Activated CD4-positive, alpha-beta T cell treated with anti-CD3 and anti-CD28 coated beads, Interleukin-2, amount 50 U/mL, for 1 hour (primary cell): ENCODE measurements at regions not wholly inside any gene's neighbourhood (a gene's known extent, or its start where the extent isn't known, plus 50 kb on each side); places are given as distances from the start of the nearest gene placed in this dataset.
"Not testable (repeated sequence)": the region's sequence is repeated elsewhere in the genome, so short reads cannot be mapped to it uniquely, and the experiment has no call there.

ENCODE experiments used
- DNase-seq: peaks from one replicate; pipeline ENCODE4 v3.0.0-alpha.2; 2020

DNA sequence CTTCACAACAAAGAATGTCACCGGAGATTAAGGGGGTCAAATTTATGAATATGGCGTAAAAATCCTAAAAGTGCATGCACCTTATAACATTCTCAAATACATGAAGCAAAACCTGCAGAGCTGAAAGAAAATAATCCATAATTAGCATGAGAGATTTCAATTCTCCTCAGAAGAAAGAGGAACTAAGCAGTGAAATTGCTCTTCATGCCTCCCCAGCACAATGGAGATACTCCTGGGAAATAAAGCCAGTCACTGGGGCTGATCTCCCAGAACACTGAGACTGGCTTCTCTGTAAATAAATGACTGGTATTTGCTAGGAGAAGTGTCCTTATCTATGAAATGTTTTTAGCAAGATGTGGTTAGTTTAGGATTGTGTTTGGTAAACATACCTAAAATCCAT lies 68.1 kb downstream of the GOLGA6L6 start:
- DNase-seq: not testable (repeated sequence)

DNA sequence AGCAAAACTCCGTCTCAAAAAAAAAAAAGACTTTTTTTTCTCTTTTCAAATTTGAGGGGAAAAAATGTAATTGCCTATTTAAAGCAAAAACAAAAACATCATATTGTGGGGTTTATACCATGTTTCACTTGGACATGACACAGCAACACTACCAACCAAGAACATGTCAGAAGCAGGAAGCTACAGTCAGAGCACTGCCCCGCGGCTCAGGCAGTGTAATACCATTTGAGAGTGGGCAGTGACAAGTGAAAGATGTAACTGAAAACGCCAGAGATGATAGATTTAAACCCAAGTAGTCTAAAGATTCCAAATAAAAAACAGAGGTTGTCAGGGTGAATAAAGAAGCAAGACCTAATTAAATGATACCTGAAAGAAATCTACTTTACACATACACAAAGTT lies 68.6 kb downstream of the GOLGA6L6 start:
- not testable (repeated sequence) for DNase-seq

DNA sequence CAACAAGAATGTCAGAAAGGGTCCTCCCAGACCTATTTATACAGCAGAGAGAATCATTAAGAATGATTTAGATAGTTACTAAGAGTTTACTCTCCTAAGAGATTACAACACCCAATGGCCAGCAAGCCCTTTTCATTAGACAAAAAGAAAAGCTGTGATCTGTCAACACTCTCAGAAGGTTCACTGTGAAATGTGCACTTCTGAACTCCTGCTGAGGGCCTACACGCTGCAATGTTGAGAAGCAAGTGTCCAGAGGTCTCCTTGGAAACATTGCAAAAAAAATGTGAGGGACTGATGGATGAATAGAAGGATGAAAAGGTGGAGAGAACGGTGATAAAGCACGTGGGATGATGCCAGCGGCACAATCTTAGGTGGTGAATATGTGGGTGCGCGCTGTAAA lies 70.8 kb downstream of the GOLGA6L6 start:
- not testable (repeated sequence) for DNase-seq

DNA sequence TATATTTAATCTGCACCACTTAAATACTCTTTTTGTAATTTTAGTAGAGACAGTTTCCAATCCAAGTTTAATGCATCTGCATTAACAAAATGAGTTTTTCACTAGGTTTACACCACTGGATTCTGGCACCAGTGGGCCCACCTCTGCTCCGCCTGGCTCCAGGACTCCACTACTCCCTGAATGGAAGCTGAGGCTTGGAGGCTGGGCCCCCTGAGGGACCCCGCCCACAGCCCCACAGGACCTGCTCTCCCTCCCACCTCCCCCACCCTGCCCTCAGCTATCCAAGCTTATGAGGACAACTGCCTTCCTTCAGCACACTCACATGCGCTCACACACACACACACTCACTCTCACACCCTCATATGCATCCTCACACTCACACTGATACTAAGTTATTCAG lies 100.5 kb downstream of the GOLGA6L6 start:
- DNase-seq: not testable (repeated sequence)

DNA sequence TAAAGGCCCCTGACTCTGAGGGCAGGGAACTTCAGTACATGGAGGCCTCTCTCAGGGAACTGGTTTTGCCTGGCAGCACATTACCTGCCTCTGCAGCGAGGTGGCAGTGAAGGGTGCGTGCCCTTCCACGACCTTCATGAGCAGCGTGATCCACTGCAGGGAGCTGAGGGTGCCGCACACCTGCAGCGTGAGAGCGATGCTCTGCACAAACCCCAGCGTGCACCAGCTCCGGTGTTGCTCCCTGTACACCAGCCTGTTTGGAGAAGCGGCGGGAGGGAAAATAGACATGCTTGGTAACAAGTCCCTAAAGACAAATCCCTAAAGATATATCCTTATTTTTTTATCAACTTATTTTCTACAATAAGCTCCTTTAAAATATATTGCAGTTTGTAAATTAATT lies 101.2 kb downstream of the GOLGA6L6 start:
- DNase-seq: not testable (repeated sequence)

DNA sequence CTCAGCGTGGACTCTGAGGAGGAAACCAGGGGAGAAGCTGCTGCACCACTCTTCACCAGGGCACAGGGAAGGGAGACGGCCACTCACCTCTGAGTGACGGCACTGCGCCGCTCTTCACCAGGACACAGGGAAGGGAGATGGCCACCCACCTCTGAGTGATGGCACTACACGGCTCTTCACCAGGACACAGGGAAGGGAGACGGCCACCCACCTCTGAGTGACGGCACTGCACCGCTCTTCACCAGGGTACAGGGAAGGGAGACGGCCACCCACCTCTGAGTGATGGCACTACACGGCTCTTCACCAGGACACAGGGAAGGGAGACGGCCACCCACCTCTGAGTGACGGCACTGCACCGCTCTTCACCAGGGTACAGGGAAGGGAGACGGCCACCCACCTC lies 102.5 kb downstream of the GOLGA6L6 start:
- not testable (repeated sequence) for DNase-seq

DNA sequence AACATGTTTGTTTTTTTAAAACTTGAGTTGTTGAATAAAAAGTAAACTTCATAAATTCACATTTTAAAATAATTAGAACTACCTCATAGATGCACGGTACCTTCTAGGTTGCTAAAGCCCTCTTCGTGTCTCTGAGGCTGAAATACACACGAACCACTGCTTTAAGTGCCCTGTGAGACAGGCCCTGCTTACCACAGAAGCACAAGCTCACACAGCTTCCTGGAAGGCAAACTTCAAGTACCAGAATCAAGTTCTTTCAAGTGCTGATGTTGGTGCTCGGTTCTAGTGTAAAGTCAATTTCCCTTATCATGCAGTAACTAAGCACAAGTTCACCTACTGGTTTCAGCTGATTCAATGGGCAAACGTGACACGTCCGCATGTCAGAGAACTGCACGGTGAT lies 103.3 kb downstream of the GOLGA6L6 start:
- DNase-seq: not testable (repeated sequence)

DNA sequence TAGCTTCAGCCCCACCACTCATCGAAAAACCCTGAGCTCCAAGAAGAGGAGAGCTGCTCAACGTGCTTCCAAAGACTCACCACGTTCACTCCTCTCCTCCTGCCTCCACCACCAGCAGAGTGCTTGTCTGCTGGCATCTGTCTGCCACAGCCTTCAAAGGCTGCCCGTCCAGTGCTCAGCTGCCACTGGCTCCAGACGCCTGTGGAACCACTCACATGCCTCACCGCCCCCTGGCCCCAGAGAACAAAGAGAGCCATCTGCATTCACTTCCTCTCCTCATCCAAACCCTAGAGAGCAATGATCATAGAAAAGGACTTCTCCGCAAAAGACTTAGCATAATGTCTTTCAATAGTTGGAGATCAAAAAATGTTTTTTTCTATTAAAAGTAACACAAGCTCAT lies 108.1 kb downstream of the GOLGA6L6 start:
- DNase-seq: not testable (repeated sequence)

DNA sequence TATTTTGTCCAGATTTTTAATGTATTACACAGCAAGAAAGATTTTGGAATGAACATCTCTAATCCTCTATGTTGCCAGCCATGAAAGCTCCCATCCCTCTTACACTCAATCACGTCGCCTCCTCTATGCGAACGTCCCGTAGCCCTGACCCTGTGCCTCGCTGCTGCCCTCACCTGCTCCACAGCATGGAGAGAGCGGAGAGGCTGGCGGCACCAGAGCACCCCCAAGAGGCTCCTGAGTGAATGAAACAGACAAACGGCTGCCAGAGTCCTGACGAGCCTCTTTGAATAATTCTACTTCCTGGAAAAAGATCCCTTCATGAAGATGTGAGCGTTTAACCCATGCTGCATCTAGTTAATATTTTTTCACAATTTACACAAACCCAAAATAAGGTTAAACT lies 111.1 kb downstream of the GOLGA6L6 start:
- not testable (repeated sequence) for DNase-seq

DNA sequence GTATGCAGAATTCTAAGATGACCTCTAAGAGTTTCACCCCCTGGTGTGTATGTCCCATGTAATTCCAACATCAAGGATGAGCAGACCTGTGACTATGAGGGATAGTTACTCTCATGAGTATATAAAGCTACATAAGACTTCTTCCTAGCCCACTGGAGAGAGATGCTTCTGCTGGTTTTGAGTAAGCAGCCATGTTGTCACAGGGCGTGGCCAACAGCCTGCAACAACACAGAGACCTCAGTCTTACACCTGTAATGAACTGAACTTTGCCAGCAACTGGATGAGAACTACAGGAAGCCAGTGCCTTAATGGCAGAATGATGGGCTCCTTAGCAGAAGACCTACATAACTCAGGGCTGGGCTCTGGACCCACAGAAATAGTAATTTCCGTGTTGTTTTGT lies 120.9 kb downstream of the GOLGA6L6 start:
- not testable (repeated sequence) for DNase-seq

DNA sequence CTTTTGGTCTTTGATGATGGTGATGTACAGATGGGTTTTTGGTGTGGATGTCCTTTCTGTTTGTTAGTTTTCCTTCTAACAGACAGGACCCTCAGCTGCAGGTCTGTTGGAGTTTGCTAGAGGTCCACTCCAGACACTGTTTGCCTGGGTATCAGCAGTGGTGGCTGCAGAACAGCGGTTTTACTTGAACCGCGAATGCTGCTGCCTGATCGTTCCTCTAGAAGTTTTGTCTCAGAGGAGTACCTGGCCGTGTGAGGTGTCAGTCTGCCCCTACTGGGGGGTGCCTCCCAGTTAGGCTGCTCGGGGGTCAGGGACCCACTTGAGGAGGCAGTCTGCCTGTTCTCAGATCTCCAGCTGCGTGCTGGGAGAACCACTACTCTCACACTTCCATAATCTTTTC lies 125.0 kb downstream of the GOLGA6L6 start:
- DNase-seq: not testable (repeated sequence)

DNA sequence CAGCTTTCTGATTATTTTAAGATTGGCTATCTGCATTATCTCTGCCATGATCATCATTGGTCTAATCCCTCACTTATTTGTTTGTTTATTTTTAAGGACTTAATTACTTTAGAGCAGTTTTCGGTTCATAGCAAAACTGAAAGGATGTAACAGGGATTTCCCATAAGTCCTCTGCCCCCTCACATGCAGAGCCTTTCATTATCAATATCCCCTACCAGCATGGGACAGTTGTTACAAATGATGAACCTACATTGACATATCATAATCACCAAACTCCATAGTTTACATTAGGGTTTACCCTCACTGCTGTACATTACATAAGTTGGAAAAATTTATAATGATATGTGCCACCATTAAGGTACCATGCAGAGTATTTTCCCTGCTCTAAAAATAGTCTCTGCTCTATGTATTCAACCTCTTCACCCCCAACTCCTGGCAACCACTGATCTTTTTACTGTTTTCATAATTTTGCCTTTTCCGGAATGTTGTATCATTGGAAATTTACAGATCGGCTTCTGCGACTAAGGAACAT lies 131.9 kb downstream of the GOLGA6L6 start:
- not testable (repeated sequence) for DNase-seq

DNA sequence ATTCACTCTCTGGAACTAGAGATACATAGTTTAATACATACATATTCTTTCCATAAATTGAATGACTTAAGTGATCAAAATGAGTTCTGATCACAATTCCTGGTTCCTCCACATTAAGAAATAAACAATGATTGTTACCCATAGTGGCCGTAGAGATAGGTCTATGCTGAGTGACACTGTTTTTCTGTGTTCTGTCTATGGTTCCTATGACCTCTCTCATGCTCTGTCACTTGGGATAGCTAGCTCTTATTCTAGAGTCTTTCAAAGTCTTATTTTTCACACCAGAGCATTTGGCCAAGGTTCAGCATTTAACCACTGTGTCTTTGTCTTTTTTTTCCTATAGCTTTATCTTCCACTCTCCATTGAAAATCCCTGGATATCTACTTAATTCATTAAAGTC lies 132.4 kb downstream of the GOLGA6L6 start:
- no peak for DNase-seq

DNA sequence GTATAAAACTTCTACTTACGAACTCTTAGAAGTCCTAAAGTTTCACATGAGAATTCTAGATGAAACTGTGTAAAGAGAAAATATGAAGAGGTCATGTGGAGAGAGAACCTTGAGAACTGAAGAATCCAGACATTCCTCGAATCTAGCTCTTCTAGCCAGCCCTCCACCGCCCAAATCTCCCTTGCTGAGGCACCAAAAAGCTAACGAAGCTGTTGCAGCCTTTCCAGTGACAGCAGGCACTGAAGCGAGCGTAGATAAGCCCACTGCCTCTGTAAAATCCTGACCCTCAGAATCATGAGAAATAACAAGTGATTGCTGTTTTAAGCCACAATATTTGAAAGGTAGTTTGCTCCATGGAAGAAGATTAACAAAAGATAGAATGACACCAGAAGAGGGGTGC lies 134.0 kb downstream of the GOLGA6L6 start:
- no peak for DNase-seq

DNA sequence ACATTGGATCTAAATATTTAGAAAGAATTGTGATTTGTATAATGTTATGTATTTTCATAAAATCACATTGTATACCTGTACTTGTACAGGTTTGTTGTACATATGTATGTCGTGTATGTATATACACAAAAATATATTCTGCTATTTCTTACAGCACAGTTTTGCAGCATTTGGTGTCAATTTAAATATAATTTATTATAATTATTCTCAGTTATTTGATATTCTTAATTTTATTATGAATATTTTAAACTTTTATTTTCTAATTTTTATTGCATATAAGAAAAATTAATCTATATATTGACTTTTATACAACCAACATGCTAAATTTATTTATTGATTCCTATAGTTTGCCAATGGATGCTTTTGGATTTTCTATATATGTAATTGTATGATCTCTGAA lies 137.0 kb downstream of the GOLGA6L6 start:
- DNase-seq: not testable (repeated sequence)

DNA sequence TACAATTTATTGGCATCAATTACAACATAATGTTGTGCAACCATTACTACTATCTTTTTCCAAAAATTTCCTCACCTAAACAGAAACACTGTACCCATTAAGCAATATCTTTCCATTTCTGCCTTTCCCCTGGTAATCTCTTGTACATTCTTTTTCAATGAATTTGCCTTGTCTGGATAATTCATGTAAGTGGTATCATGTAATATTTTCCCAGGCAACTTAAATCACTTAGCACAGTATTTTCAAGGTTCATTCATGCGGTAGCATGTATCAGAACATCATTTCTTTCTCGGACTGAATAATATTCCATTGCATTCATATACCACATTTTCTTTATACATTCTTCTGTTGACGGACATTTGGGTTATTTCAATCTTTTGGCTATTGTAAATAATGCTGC lies 139.0 kb downstream of the GOLGA6L6 start:
- not testable (repeated sequence) for DNase-seq

DNA sequence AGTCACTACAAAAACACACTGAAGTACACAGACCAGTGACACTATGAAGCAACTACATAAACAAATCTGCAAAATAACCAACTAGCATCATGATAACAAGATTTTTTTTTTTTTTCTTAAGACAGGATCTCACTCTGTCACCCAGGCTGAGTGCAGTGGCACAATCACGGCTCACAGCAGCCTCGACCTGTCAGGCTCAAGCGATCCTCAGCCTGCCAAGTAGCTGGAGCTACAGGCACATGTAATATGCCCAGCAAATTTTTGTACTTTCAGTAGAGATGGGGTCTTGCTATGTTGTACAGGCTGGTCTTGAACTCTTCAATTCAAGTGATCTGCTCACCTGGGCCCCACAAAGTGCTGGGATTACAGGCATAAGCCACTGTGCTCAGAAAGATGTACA lies 140.5 kb downstream of the GOLGA6L6 start:
- not testable (repeated sequence) for DNase-seq

DNA sequence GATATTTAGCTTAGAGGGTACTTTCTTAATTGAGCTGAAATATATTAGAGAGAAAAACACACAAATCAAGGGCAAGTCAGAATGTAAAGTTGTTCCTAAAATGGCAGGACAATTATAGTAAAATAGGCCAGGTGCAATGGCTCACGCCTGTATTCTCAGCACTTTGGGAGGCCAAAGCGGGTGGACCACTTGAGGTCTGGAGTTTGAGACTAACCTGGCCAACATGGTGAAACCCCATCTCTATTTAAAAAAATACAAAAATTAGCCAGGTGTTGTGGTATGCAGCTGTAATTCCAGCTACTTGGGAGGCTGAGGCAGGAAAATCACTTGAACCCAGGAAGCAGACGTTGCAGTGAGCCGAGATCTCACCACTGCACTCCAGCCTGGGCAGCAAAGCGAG lies 142.9 kb downstream of the GOLGA6L6 start:
- DNase-seq: not testable (repeated sequence)

DNA sequence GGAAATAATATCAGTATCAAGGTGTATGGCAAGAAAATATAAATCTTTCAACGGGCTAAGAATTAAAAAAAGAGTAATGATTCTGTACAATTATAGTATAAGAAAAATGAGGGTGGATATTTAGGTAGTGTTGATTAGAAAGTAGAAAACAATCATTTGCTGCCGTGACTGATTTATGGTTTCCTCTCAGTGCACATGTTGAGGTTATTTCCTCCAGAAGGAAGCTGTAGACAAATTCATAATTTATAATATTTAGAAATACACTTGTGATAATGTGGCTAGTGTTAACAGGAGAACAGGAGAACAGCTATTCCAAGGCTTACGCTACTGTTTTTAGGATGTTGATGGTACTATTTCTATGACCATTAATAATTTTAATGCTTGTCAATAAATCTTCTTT lies 153.4 kb downstream of the GOLGA6L6 start:
- DNase-seq: not testable (repeated sequence)

DNA sequence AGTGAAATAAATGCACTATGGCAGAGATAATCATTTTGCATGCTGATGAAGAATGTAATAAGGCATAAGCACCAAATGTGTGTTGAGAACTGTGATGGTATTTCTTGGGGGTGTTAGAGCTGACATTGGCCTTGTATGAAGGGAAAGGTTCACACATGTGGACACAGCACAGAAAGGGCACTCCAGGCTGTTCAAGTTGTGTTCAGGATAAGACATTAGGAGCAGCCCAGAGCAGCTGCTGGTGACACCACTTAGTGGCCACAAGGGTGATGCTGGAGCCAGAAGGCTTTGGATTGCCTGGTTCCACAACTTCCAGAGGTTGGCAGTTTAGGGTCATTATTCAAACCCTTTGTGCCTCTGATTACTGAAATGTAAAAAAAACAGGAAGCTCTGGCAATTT lies 155.4 kb downstream of the GOLGA6L6 start:
- DNase-seq: no peak

DNA sequence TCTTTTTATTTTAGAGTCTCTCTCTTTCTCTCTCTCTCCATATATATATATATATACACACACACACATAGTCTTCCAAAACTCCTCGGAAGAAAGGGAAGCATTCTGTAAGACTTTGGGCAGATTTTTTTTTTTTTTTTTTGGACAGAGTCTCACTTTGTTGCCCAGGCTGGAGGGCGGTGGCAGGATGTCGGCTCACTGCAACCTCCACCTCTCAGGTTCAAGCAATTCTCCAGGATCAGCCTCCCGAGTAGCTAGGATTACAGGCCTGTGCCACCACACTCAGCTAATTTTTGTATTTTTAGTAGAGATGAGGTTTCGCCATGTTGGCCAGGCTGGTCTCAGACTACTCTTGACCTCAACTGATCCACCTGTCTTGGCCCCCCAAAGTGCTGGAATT lies 161.4 kb downstream of the GOLGA6L6 start:
- DNase-seq: not testable (repeated sequence)

DNA sequence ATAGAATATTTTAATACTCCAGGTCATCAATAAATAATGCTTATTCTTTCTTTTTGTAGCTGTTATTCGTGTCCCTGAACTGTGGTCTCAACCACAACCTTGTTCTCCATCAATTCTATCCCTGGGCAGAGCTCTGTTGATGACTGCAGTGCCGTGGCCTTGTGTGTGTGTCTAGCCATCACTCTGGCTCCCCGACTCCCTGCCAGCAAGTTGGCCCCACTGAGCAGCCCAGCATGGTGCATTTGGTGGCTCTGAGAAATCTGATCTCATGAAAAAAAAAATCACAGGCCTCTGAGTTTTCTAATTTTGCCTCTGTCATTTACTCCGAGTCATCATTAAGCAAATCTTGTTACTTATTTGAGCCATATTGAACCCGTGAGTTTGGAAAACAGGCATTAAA lies 164.7 kb downstream of the GOLGA6L6 start:
- no peak for DNase-seq

DNA sequence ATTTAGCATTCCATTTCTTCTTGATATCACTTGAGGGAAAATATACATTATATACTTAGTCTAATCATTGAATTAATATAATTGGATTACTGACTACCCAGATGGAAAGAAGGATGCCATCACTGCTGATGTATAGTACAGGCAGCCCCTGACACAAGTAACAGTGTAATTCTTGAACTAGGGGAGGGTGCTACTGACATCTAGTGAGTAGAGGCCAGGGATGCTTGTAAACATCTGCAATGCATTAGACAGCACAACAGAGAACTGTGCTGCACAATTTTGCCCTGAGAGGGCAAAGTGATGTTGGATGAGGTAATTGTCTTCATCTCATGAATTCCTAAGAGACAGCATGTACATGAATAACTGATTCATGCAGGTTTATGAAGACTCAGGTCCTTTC lies 169.2 kb downstream of the GOLGA6L6 start:
- DNase-seq: not testable (repeated sequence)

DNA sequence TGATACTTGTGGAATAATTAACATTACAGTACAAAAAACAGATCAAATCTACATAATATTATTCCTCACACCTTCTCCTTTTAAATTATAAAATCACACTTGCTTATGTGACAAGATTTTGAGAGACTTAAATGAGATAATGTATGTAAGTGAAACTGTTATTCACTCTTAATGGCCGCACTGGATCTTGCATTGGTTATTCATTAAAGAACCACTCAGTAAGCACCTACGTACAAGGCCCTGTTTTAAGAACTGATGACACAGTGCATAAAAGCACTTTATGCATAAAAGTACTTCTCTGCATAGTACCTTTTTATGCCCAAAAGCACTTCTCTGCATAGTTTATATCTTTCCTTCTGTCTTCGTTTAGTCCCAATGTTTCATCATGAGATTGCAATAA lies 172.1 kb downstream of the GOLGA6L6 start:
- no peak for DNase-seq

DNA sequence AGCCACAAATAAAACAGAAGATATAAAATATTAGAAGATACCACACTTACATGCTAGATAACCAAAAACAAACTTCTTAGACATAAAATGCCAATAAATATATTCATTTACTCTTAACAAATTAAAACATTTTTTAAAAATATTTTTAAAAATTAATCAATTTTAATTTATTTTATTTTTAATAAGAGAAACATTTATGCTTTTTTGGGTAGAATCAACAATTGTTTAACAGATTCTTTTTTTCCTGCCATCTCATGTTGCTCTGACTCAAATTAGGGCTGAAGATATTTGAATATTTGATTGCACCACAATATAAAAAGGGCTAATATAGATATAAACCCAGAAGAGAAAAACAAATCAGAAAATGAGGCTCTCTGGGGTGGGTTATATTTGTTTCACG lies 172.6 kb downstream of the GOLGA6L6 start:
- DNase-seq: no peak

DNA sequence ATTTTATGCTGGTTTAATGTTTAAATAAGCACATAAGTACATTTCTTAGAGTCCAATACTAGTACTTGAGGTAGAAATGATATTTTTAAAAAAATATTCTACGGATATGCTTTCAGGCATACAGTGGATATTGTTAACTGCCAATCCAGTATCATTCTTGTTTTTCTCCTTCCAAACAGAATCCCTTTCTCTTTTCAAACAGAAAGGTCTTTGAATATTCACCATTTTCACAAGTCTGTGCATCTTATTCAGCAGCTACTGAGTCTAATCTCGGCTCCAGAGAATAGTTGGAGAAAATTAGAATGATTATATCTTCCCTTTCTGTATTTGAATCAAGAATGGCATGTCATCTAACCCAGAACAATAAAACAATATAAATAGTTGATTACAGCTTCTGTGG lies 174.5 kb downstream of the GOLGA6L6 start:
- DNase-seq: no peak
